Mucosa of descending colon (tissue), 3 donors: ENCODE measurements at regions not wholly inside any gene's neighbourhood (a gene's known extent, or its start where the extent isn't known, plus 50 kb on each side); places are given as distances from the start of the nearest gene placed in this dataset.

Experiments used
- ATAC-seq: fragments of 200-7000 bp; cut with Tn5 transposase; one replicate; pipeline ENCODE4 v1.9.1; 2020; ENCODE audit warnings: mild to moderate bottlenecking, moderate library complexity
- DNase-seq, 3 donors: peaks; one replicate each; pipeline ENCODE4 v3.0.0-alpha.2; 2020
- H3K36me3 ChIP-seq: fragments of 200-600 bp; one replicate; pipeline ENCODE4 v1.8.0; 2021; ENCODE audit warnings: low read depth, mild to moderate bottlenecking
- H3K4me1 ChIP-seq: fragments of 200-600 bp; one replicate; pipeline ENCODE4 v1.8.0; 2021; ENCODE audit warnings: low read depth, mild to moderate bottlenecking
- H3K4me3 ChIP-seq: fragments of 200-600 bp; one replicate; pipeline ENCODE4 v1.8.0; 2021; ENCODE audit warnings: mild to moderate bottlenecking
- H3K9me3 ChIP-seq: fragments of 200-600 bp; one replicate; pipeline ENCODE4 v1.8.0; 2021; ENCODE audit warnings: mild to moderate bottlenecking
- CTCF ChIP-seq: fragments of 200-600 bp; IDR thresholded peaks from one replicate; pipeline ENCODE4 v1.8.0; 2022; ENCODE audit warnings: antibody characterized with exemption, mild to moderate bottlenecking
- intact Hi-C, 2 donors: fragments of 100-400 bp; cut with DNase I in 1 of 2; cut with micrococcal nuclease in 1 of 2; formaldehyde crosslinking; loops; one replicate each; pipeline versions ENCODE4 v1.11.0 to v1.11.1; 2022; cut with DNase I, micrococcal nuclease
- donor health status: DM: no; HTN: no; CAD: no; lungs with moderate emphysema.
- donor health status: DM: no; HTN: no; CAD: no.
- donor health status: DM: no; HTN: yes; CAD: no.

- ATAC-seq: no peak
- DNase-seq: no peak
- TF ChIP-seq CTCF: no peak
- Histone ChIP-seq H3K4me1 (no peaks in the 10 kb centered on the region), H3K9me3 (no peaks in the 10 kb centered on the region), H3K36me3 (no peaks in the 10 kb centered on the region), H3K4me3 (no peak overlapping the region)
- intact Hi-C loops: no loop called here
Observed at GRCh38 chr2:22784566-22784965, 600.4 kb upstream of the KLHL29 start.

GRCh38 chr2:22786817-22787216 is 598.2 kb upstream of the KLHL29 start:
- ATAC-seq (no peak), DNase-seq (no peak)
- Histone ChIP-seq H3K4me3 (no peak overlapping the region), H3K9me3 (no peaks in the 10 kb centered on the region), H3K4me1 (no peaks in the 10 kb centered on the region), H3K36me3 (no peaks in the 10 kb centered on the region)
- intact Hi-C loops: no loop called here
- no peak for TF ChIP-seq CTCF

GRCh38 chr2:22787745-22788144 is 597.2 kb upstream of the KLHL29 start:
- intact Hi-C loops: no loop called here
- no peaks in the 10 kb centered on the region for H3K36me3 ChIP-seq
- H3K4me1 ChIP-seq: no peaks in the 10 kb centered on the region
- no peak overlapping the region for H3K4me3 ChIP-seq
- ATAC-seq: no peak
- H3K9me3 ChIP-seq: no peaks in the 10 kb centered on the region
- no peak for TF ChIP-seq CTCF
- DNase-seq: no peak

- intact Hi-C loops: no loop called here
- Histone ChIP-seq H3K36me3 (no peaks in the 10 kb centered on the region), H3K4me3 (no peak overlapping the region), H3K9me3 (no peaks in the 10 kb centered on the region), H3K4me1 (no peaks in the 10 kb centered on the region)
- no peak for DNase-seq
- TF ChIP-seq CTCF: no peak
- no peak for ATAC-seq
Observed at GRCh38 chr2:22788749-22789327, 596.1 kb upstream of the KLHL29 start.

- Histone ChIP-seq H3K36me3 (no peaks in the 10 kb centered on the region), H3K4me1 (no peaks in the 10 kb centered on the region), H3K4me3 (no peak overlapping the region), H3K9me3 (no peaks in the 10 kb centered on the region)
- ATAC-seq (no peak), DNase-seq (no peak)
- no peak for TF ChIP-seq CTCF
- intact Hi-C loops: no loop called here
Observed at GRCh38 chr2:22795287-22795866, 589.6 kb upstream of the KLHL29 start.

- intact Hi-C loops: no loop called here
- Histone ChIP-seq H3K9me3 (no peaks in the 10 kb centered on the region), H3K4me1 (no peaks in the 10 kb centered on the region), H3K36me3 (no peaks in the 10 kb centered on the region), H3K4me3 (no peak overlapping the region)
- TF ChIP-seq CTCF: no peak
- DNase-seq (no peak), ATAC-seq (no peak)
Observed at GRCh38 chr2:22798386-22798785, 586.6 kb upstream of the KLHL29 start.
